GM12878 (cell line): ENCODE measurements at regions not wholly inside any gene's neighbourhood (a gene's known extent, or its start where the extent isn't known, plus 50 kb on each side); places are given as distances from the start of the nearest gene placed in this dataset.

ENCODE experiments used
- ATF2 ChIP-seq: IDR thresholded peaks from 2 replicates; pipeline ENCODE4 v1.6.1; 2012; ENCODE audit warnings: low read length, inconsistent platforms
- CBX5 ChIP-seq: sonication (generic); IDR thresholded peaks from 2 replicates; pipeline ENCODE4 v1.6.1; 2016; ENCODE audit warnings: low read depth, moderate library complexity, mild to moderate bottlenecking, inconsistent platforms
- CEBPB ChIP-seq, 2 experiments: fragments of 150-350 bp in 1 of 2; IDR thresholded peaks; 2 replicates each; pipeline ENCODE4 v1.6.1; 2012 to 2014; ENCODE audit warnings: low read depth in 2 of 2, low read length in 2 of 2, borderline replicate concordance in 1 of 2, inconsistent platforms in 1 of 2
- CTCF ChIP-seq, 3 experiments: IDR thresholded peaks in 2 of 3; conservative IDR thresholded peaks in 1 of 3; 2 replicates each; pipeline ENCODE4 v1.5.1; 2011; ENCODE audit warnings: low read depth in 3 of 3, low read length in 3 of 3, mild to moderate bottlenecking in 3 of 3, control low read depth in 2 of 3, moderate library complexity in 2 of 3, inconsistent platforms in 1 of 3, mixed read lengths in 1 of 3; ENCODE audit not compliant: control insufficient read depth in 2 of 3, insufficient read depth in 1 of 3; ENCODE audit errors: extremely low read depth in 1 of 3
- DPF2 ChIP-seq: fragments of 450-650 bp; IDR thresholded peaks from 2 replicates; pipeline ENCODE4 v1.6.1; 2017; ENCODE audit warnings: mild to moderate bottlenecking
- EZH2 ChIP-seq: IDR thresholded peaks from 2 replicates; pipeline ENCODE4 v1.6.1; 2012; ENCODE audit warnings: low read depth, mild to moderate bottlenecking, control low read depth, inconsistent platforms, low read length, borderline replicate concordance; ENCODE audit not compliant: control insufficient read depth
- FOXM1 ChIP-seq: IDR thresholded peaks from 2 replicates; pipeline ENCODE4 v1.6.1; 2012; ENCODE audit warnings: low read depth, mild to moderate bottlenecking, inconsistent platforms, low read length, moderate library complexity
- MYB ChIP-seq: fragments of 150-350 bp; IDR thresholded peaks from 2 replicates; pipeline ENCODE4 v1.6.1; 2014; ENCODE audit warnings: mild to moderate bottlenecking, low read depth, low read length, borderline replicate concordance
- NR2C2 ChIP-seq: IDR thresholded peaks from 2 replicates; pipeline ENCODE4 v1.6.1; 2011; ENCODE audit warnings: borderline replicate concordance, low read depth; ENCODE audit not compliant: control insufficient read depth, insufficient read length
- POLR2A ChIP-seq: IDR thresholded peaks from 2 replicates; pipeline ENCODE4 v1.6.1; 2011; ENCODE audit warnings: low read depth, mild to moderate bottlenecking, low read length
- RAD21 ChIP-seq: IDR thresholded peaks from 2 replicates; pipeline ENCODE4 v1.6.1; 2011; ENCODE audit warnings: mild to moderate bottlenecking, low read depth, low read length, moderate library complexity; ENCODE audit not compliant: insufficient read depth
- TCF7 ChIP-seq: IDR thresholded peaks from 2 replicates; pipeline ENCODE4 v1.6.1; 2014; ENCODE audit warnings: antibody characterized with exemption, borderline replicate concordance
- USF2 ChIP-seq: IDR thresholded peaks from 2 replicates; pipeline ENCODE4 v1.6.1; 2011; ENCODE audit warnings: low read depth, low read length, improper control_type of control experiment, borderline replicate concordance

GRCh38 chr2:12054956-12055618, 308.7 kb downstream of the LPIN1 start:
- TF ChIP-seq RAD21 (no peak), CTCF (IDR thresholded peaks at IDR 0.05 in 2 of 3, conservative IDR thresholded peaks at IDR 0.05 in 1 of 3; ENCODE audit: control insufficient read depth in 2 of 3, extremely low read depth in 1 of 3, insufficient read depth in 1 of 3, low read depth in 3 of 3, low read length in 3 of 3) (no peak), FOXM1 (no peak), NR2C2 (no peak), TCF7 (no peak), CBX5 (no peak), USF2 (no peak), MYB (no peak), CEBPB (IDR thresholded peaks at IDR 0.05; ENCODE audit: borderline replicate concordance in 1 of 2, low read depth in 2 of 2, low read length in 2 of 2) (no peak), POLR2A (no peak), DPF2 (no peak), EZH2 (no peak), ATF2 (no peak)
